HepG2 (cell line): ENCODE measurements at regions not wholly inside any gene's neighbourhood (a gene's known extent, or its start where the extent isn't known, plus 50 kb on each side); places are given as distances from the start of the nearest gene placed in this dataset.

Experiments used
- ATAC-seq: fragments of 200-7000 bp; cut with Tn5 transposase; 3 replicates; pipeline ENCODE4 v1.9.1; 2020; ENCODE audit warnings: mild to moderate bottlenecking, moderate library complexity
- BruUV-seq: library from RNA; stranded (reverse); fragments of 400-500 nt; replicated peaks from 2 replicates; lab custom pipeline; 2021; lab: Mats Ljungman, UMichigan
- CTCF ChIA-PET: fragments of 300-600 bp; formaldehyde crosslinking; extraction: SDS; loops from one replicate; lab custom pipeline; 2021; ENCODE audit warnings: low total read pairs, inconsistent platforms, low intra/inter-chr PET ratio; lab: Yijun Ruan, JAX
- POLR2A ChIA-PET: fragments of 350-600 bp; sonication (Branson Sonifier 250); formaldehyde crosslinking; loops from one replicate; lab custom pipeline; 2020; ENCODE audit warnings: antibody characterized with exemption, inconsistent platforms; lab: Yijun Ruan, JAX
- DNase-seq: peaks from one replicate; pipeline ENCODE4 v3.0.0-alpha.2; 2015; ENCODE audit warnings: low spot score
- FAIRE-seq: peaks from 3 replicates; lab custom pipeline; 2011; peaks lifted over from hg19 to GRCh38; lab: Jason Lieb, UNC
- H2AFZ ChIP-seq: one replicate; pipeline ENCODE4 v1.6.1; 2011; ENCODE audit warnings: low read length, inconsistent platforms
- H3K27ac ChIP-seq: fragments of 300-600 bp; 3 replicates; pipeline ENCODE4 v1.8.0; 2011; ENCODE audit warnings: mixed run types, mild to moderate bottlenecking, mixed read lengths, low read length, inconsistent platforms; ENCODE audit not compliant: insufficient read depth; ENCODE audit errors: extremely low read length
- H3K27me3 ChIP-seq, 2 experiments: fragments of 200-600 bp in 1 of 2; 2 replicates in 1 of 2; 3 replicates in 1 of 2; pipeline versions ENCODE4 v1.6.0 to v1.8.0; 2011; ENCODE audit warnings: low read length in 2 of 2, mild to moderate bottlenecking in 2 of 2, moderate library complexity in 2 of 2, inconsistent platforms in 1 of 2; ENCODE audit not compliant: insufficient read depth in 2 of 2, control insufficient read depth in 1 of 2
- H3K36me3 ChIP-seq, 2 experiments: fragments of 200-600 bp in 1 of 2; replicated peaks in 1 of 2; 2 replicates in 1 of 2; 3 replicates in 1 of 2; pipeline versions ENCODE4 v1.5.1 to v1.8.0; 2011; ENCODE audit warnings: low read length in 2 of 2, inconsistent platforms in 1 of 2; ENCODE audit not compliant: insufficient read depth in 2 of 2, control insufficient read depth in 1 of 2
- H3K4me1 ChIP-seq: 2 replicates; pipeline ENCODE4 v1.5.1; 2012; ENCODE audit warnings: low read length, inconsistent platforms; ENCODE audit not compliant: insufficient read depth
- H3K4me2 ChIP-seq: 2 replicates; pipeline ENCODE4 v1.6.0; 2011; ENCODE audit warnings: low read depth, low read length, inconsistent platforms
- H3K4me3 ChIP-seq, 3 experiments: fragments of 200-600 bp in 1 of 3; sonication (generic), shearing (Covaris generic) in 1 of 3; replicated peaks in 1 of 3; 2 replicates each; pipeline ENCODE4 v1.5.1; 2011 to 2016; ENCODE audit warnings: low read length in 3 of 3, inconsistent platforms in 2 of 3, low read depth in 2 of 3, mild to moderate bottlenecking in 2 of 3, control low read depth in 1 of 3, mixed read lengths in 1 of 3; ENCODE audit not compliant: insufficient read depth in 1 of 3
- H3K79me2 ChIP-seq: one replicate; pipeline ENCODE4 v1.6.1; 2011; ENCODE audit warnings: low read length, inconsistent platforms; ENCODE audit not compliant: insufficient read depth
- H3K9ac ChIP-seq: 2 replicates; pipeline ENCODE4 v1.6.0; 2011; ENCODE audit warnings: mild to moderate bottlenecking, low read depth, low read length, inconsistent platforms; ENCODE audit not compliant: insufficient read depth
- H3K9me3 ChIP-seq: 2 replicates; pipeline ENCODE4 v1.5.1; 2012; ENCODE audit warnings: mild to moderate bottlenecking, low read length
- H4K20me1 ChIP-seq: 2 replicates; pipeline ENCODE4 v1.6.0; 2011; ENCODE audit warnings: inconsistent platforms, mild to moderate bottlenecking, low read length, moderate library complexity; ENCODE audit not compliant: insufficient read depth
- ATF7-NPFF ChIP-seq: sonication (generic); formaldehyde crosslinking; IDR thresholded peaks from 2 replicates; pipeline ENCODE4 v1.8.1; 2023; ENCODE audit warnings: mild to moderate bottlenecking, low read depth, missing genetic modification reagents, moderate library complexity
- FOXK1 ChIP-seq: sonication (generic); formaldehyde crosslinking; IDR thresholded peaks from 2 replicates; pipeline ENCODE4 v1.4.0; 2020; ENCODE audit warnings: low read depth, missing genetic modification reagents, borderline replicate concordance
- GATAD1 ChIP-seq: IDR thresholded peaks from 2 replicates; pipeline ENCODE4 v1.6.1; 2016; ENCODE audit warnings: missing genetic modification reagents, missing compliant biosample characterization
- GLI4 ChIP-seq: sonication (generic); formaldehyde crosslinking; IDR thresholded peaks from 2 replicates; pipeline ENCODE4 v1.5.1; 2020; ENCODE audit warnings: missing genetic modification reagents, mild to moderate bottlenecking, moderate library complexity, borderline replicate concordance
- MXI1 ChIP-seq: IDR thresholded peaks from 3 replicates; pipeline ENCODE4 v1.6.1; 2012; ENCODE audit warnings: low read depth, low read length, inconsistent platforms, borderline replicate concordance
- NAIF1 ChIP-seq: sonication (generic); formaldehyde crosslinking; IDR thresholded peaks from 2 replicates; pipeline ENCODE4 v1.5.0; 2020; ENCODE audit warnings: mild to moderate bottlenecking, missing genetic modification reagents, borderline replicate concordance
- PAF1 ChIP-seq: IDR thresholded peaks from 2 replicates; pipeline ENCODE4 v1.6.1; 2016; ENCODE audit warnings: missing genetic modification reagents, missing compliant biosample characterization
- RAD21 ChIP-seq: fragments of 450-650 bp; formaldehyde crosslinking; IDR thresholded peaks from 2 replicates; pipeline ENCODE4 v1.5.0; 2020; ENCODE audit warnings: mild to moderate bottlenecking
- RXRB ChIP-seq: IDR thresholded peaks from 2 replicates; pipeline ENCODE4 v1.6.1; 2016; ENCODE audit warnings: borderline replicate concordance, missing genetic modification reagents, missing compliant biosample characterization
- SPEN ChIP-seq: sonication (generic); formaldehyde crosslinking; IDR thresholded peaks from 2 replicates; pipeline ENCODE4 v1.5.1; 2020; ENCODE audit warnings: low read depth, mild to moderate bottlenecking, missing genetic modification reagents
- TOE1 ChIP-seq: sonication (generic); formaldehyde crosslinking; IDR thresholded peaks from 2 replicates; pipeline ENCODE4 v1.4.0; 2020; ENCODE audit warnings: mild to moderate bottlenecking, missing genetic modification reagents
- ZFP90 ChIP-seq: sonication (generic); formaldehyde crosslinking; IDR thresholded peaks from 2 replicates; pipeline ENCODE4 v1.8.0; 2022; ENCODE audit warnings: missing genetic modification reagents, mild to moderate bottlenecking, inconsistent platforms, borderline replicate concordance
- ZNF572 ChIP-seq: sonication (generic); formaldehyde crosslinking; IDR thresholded peaks from 2 replicates; pipeline ENCODE4 v1.5.1; 2020; ENCODE audit warnings: mild to moderate bottlenecking, missing genetic modification reagents
- WGBS: methylation state at CpG from one replicate; pipeline ENCODE4 v1.1.6; 2017; ENCODE audit warnings: low lambda C conversion rate; 5-methylcytosine and 5-hydroxymethylcytosine counted together
- in situ Hi-C: cut with HindIII; loops from 2 replicates; pipeline ENCODE4 v1.10.0; 2017; ENCODE audit warnings: low pct_unique_long_range_greater_than_20kb; ENCODE audit not compliant: extremely low pct_ligation_motif_present
- intact Hi-C: fragments of 100-400 bp; cut with micrococcal nuclease; formaldehyde crosslinking; loops from one replicate; pipeline ENCODE4 v1.10.0; 2022; ENCODE audit not compliant: unreplicated experiment
- TF ChIP-seq, protein P1 (sequence below): IDR thresholded peaks from 2 replicates; pipeline ENCODE4 v1.4.0; 2020; ENCODE audit warnings: mild to moderate bottlenecking, missing genetic modification reagents

GRCh38 chr1:58852731-58853485 is 69.1 kb upstream of the JUN start:
- CTCF ChIA-PET, result no interaction called here
- Histone ChIP-seq H3K4me3 (no peak overlapping the region), H3K9me3 (no peaks in the 10 kb centered on the region), H3K4me2 (no peak overlapping the region), H3K79me2 (no peaks in the 10 kb centered on the region), H3K27me3 (peaks cover 0 to 8% of the 10 kb centered on the region in 2 experiments; a peak in 3 of 5 replicates), H3K27ac (no peak overlapping the region), H3K4me1 (peaks cover 67% of the 10 kb centered on the region), H3K36me3 (no peaks in the 10 kb centered on the region), H3K9ac (no peak overlapping the region), H2AFZ (no peak overlapping the region), H4K20me1 (no peaks in the 10 kb centered on the region)
- WGBS, result 42% methylated on average over 10 of the region's 10 CpGs
- TF ChIP-seq TOE1 (CRISPR knock-in tag) (no peak), RXRB (CRISPR knock-in tag) (no peak), PAF1 (CRISPR knock-in tag) (no peak), ZNF572 (no peak), ATF7-NPFF (no peak), GATAD1 (CRISPR knock-in tag) (no peak), MXI1 (no peak), SPEN (CRISPR knock-in tag) (no peak), RAD21 (CRISPR knock-in tag) (no peak), FOXK1 (no peak), GLI4 (no peak), NAIF1 (CRISPR knock-in tag) (no peak), ZFP90 (CRISPR knock-in tag) (no peak)
- TF ChIP-seq, protein P1, sequence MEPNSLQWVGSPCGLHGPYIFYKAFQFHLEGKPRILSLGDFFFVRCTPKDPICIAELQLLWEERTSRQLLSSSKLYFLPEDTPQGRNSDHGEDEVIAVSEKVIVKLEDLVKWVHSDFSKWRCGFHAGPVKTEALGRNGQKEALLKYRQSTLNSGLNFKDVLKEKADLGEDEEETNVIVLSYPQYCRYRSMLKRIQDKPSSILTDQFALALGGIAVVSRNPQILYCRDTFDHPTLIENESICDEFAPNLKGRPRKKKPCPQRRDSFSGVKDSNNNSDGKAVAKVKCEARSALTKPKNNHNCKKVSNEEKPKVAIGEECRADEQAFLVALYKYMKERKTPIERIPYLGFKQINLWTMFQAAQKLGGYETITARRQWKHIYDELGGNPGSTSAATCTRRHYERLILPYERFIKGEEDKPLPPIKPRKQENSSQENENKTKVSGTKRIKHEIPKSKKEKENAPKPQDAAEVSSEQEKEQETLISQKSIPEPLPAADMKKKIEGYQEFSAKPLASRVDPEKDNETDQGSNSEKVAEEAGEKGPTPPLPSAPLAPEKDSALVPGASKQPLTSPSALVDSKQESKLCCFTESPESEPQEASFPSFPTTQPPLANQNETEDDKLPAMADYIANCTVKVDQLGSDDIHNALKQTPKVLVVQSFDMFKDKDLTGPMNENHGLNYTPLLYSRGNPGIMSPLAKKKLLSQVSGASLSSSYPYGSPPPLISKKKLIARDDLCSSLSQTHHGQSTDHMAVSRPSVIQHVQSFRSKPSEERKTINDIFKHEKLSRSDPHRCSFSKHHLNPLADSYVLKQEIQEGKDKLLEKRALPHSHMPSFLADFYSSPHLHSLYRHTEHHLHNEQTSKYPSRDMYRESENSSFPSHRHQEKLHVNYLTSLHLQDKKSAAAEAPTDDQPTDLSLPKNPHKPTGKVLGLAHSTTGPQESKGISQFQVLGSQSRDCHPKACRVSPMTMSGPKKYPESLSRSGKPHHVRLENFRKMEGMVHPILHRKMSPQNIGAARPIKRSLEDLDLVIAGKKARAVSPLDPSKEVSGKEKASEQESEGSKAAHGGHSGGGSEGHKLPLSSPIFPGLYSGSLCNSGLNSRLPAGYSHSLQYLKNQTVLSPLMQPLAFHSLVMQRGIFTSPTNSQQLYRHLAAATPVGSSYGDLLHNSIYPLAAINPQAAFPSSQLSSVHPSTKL (CRISPR knock-in tag), result no peak
- no TSS peak for BruUV-seq
- ATAC-seq (no peak), FAIRE-seq (no peak), DNase-seq (no peak)
- intact Hi-C loops (no loop called here), in situ Hi-C loops (no loop called here)
- POLR2A ChIA-PET, result interaction anchor here (0.6 kb wide), 1 partner anchor 68 kb away, joined by 5 read pairs; no protein-coding TSS in a partner anchor
